Type B pancreatic cell (in vitro differentiated cells): ENCODE measurements at regions not wholly inside any gene's neighbourhood (a gene's known extent, or its start where the extent isn't known, plus 50 kb on each side); places are given as distances from the start of the nearest gene placed in this dataset.

Experiments used
- DNase-seq: peaks from one replicate; pipeline ENCODE4 v3.0.0; 2021; ENCODE audit warnings: mixed read lengths; ENCODE audit not compliant: unreplicated experiment; ENCODE audit errors: extremely low spot score
- H3K27ac Mint-ChIP-seq: 2 replicates; pipeline ENCODE4 v1.8.0; 2021; ENCODE audit warnings: mild to moderate bottlenecking, mixed read lengths
- H3K27me3 Mint-ChIP-seq: 2 replicates; pipeline ENCODE4 v1.8.0; 2021; ENCODE audit warnings: mixed read lengths
- H3K36me3 Mint-ChIP-seq: 2 replicates; pipeline ENCODE4 v1.8.0; 2021; ENCODE audit warnings: mixed read lengths
- H3K4me1 Mint-ChIP-seq: one replicate; pipeline ENCODE4 v1.8.0; 2021; ENCODE audit warnings: mixed read lengths; ENCODE audit not compliant: unreplicated experiment
- H3K4me3 Mint-ChIP-seq: 2 replicates; pipeline ENCODE4 v1.8.0; 2021; ENCODE audit warnings: mild to moderate bottlenecking, mixed read lengths
- H3K9me3 Mint-ChIP-seq: 2 replicates; pipeline ENCODE4 v1.8.0; 2021; ENCODE audit warnings: mixed read lengths
- TF ChIP-seq, protein P1 (sequence below): fragments of 200-600 bp; sonication (generic); conservative IDR thresholded peaks from 2 replicates; pipeline ENCODE4 v1.5.0; 2021; ENCODE audit warnings: antibody characterized with exemption, mild to moderate bottlenecking

DNA sequence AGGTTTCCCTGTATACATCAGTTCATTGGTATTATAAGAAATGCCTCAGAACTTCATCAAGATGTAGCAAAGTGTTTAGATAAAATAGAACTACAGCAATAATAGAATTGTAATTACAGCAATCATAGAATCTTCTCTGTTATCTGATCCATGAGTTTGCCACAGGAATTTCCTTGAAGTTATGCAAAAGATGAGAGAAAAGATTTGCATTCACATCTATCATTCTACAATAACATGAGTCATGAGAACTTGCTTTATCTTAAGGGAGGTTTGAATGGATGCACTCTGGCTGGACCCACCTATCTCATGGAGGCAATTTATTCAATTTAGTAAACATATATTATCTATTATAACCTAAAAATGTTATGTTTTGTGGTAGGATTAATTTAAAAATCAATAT lies 329.8 kb upstream of the EPHA7 start:
- Mint-ChIP-seq H3K27ac (no peak overlapping the region), H3K4me3 (no peak overlapping the region), H3K4me1 (no peaks in the 10 kb centered on the region), H3K27me3 (no peaks in the 10 kb centered on the region), H3K36me3 (no peaks in the 10 kb centered on the region), H3K9me3 (peaks cover 2% of the 10 kb centered on the region)
- TF ChIP-seq, protein P1, sequence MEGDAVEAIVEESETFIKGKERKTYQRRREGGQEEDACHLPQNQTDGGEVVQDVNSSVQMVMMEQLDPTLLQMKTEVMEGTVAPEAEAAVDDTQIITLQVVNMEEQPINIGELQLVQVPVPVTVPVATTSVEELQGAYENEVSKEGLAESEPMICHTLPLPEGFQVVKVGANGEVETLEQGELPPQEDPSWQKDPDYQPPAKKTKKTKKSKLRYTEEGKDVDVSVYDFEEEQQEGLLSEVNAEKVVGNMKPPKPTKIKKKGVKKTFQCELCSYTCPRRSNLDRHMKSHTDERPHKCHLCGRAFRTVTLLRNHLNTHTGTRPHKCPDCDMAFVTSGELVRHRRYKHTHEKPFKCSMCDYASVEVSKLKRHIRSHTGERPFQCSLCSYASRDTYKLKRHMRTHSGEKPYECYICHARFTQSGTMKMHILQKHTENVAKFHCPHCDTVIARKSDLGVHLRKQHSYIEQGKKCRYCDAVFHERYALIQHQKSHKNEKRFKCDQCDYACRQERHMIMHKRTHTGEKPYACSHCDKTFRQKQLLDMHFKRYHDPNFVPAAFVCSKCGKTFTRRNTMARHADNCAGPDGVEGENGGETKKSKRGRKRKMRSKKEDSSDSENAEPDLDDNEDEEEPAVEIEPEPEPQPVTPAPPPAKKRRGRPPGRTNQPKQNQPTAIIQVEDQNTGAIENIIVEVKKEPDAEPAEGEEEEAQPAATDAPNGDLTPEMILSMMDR, result no peak
- DNase-seq, result no peak

DNA sequence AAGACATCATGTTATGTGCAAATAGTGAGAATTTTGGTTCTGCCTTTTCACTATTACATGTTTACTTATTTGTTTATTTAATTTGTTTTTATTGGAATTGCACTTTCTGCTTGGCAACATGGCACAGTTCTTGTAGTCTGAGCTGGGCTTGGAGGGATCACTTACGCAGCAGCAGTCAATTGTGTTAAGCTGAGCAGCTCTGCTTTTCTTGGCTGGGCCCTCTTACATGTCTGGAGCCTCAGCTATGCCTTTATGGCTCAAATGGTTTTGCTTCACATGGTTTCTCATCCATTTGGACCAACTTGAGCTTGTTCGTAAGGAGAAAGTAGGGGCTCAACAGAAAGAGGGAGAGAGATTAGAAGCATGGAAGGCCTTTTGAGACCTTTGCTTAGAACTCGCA lies 327.5 kb upstream of the EPHA7 start:
- Mint-ChIP-seq H3K27ac (no peak overlapping the region), H3K4me1 (no peaks in the 10 kb centered on the region), H3K36me3 (no peaks in the 10 kb centered on the region), H3K27me3 (no peaks in the 10 kb centered on the region), H3K9me3 (peaks cover 5% of the 10 kb centered on the region), H3K4me3 (no peak overlapping the region)
- no peak for DNase-seq
- TF ChIP-seq, protein P1, result no peak

- H3K4me3 Mint-ChIP-seq, result no peak overlapping the region
- no peaks in the 10 kb centered on the region for H3K4me1 Mint-ChIP-seq
- no peaks in the 10 kb centered on the region for H3K36me3 Mint-ChIP-seq
- no peaks in the 10 kb centered on the region for H3K27me3 Mint-ChIP-seq
- TF ChIP-seq, protein P1, result no peak
- no peak overlapping the region for H3K27ac Mint-ChIP-seq
- peaks cover 5% of the 10 kb centered on the region for H3K9me3 Mint-ChIP-seq
- DNase-seq, result no peak
Observed at GRCh38 chr6:93745306-93745705, 325.9 kb upstream of the EPHA7 start.

DNA sequence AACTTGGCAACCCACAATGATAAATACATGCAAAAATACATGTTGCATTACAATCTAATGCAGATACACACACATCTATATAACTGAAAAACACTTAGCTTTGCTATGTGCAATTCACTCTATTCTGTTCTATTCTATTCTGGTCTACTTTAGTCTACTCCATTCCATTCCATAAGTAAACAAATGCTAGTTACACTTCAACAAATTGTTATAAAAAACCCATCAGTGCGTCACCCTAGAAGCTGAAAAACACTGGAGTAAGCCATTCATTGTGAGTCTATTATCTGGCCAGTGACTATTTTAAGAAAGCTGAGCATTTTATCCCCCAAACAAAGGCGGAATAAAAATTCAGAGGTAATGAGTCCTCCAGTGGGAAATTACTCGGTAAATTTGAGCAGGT lies 315.7 kb upstream of the EPHA7 start:
- H3K36me3 Mint-ChIP-seq, result no peaks in the 10 kb centered on the region
- H3K4me1 Mint-ChIP-seq, result peaks cover 12% of the 10 kb centered on the region
- H3K4me3 Mint-ChIP-seq, result no peak overlapping the region
- TF ChIP-seq, protein P1, result no peak
- no peak overlapping the region for H3K27ac Mint-ChIP-seq
- H3K27me3 Mint-ChIP-seq, result no peaks in the 10 kb centered on the region
- no peaks in the 10 kb centered on the region for H3K9me3 Mint-ChIP-seq
- DNase-seq, result no peak

DNA sequence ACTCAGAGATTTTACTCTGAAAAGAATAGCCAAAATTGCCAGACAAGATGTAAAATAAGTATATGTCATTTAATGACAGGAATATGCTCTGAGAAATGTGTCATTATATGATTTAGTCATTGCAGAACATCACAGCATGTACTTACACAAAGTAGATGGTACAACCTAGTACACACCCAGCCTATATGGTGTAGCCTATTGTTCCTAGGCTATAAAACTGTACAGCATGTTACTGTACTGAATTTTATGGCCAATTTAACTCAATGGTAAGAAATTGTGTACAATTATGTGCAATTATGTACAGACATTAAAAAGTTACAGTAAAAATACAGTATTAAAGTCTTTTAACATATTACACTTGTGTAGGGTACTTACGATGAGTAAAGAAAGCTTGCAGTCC lies 311.9 kb upstream of the EPHA7 start:
- H3K4me1 Mint-ChIP-seq, result peaks cover 12% of the 10 kb centered on the region
- H3K9me3 Mint-ChIP-seq, result peaks cover 4% of the 10 kb centered on the region
- DNase-seq, result no peak
- no peaks in the 10 kb centered on the region for H3K27me3 Mint-ChIP-seq
- H3K27ac Mint-ChIP-seq, result no peak overlapping the region
- H3K36me3 Mint-ChIP-seq, result no peaks in the 10 kb centered on the region
- no peak overlapping the region for H3K4me3 Mint-ChIP-seq
- TF ChIP-seq, protein P1, result no peak

DNA sequence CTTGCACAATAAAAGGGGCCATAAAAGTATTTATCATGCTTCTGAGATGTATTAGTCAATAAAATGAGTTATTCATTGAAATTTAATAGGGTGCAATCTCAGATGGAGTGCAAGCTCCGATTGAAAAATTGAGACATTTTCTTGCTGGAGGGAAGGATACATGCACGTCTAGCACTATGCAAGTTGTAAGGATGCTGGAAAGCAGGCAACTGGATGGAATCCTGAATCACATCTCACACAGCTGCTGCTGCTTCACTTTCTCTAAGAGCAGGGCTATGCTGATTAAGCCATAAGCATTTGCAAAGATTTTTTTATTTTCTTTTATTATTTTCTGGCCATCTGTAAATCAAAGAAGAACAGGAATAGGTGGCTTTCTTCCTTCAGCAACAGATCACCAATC lies 308.8 kb upstream of the EPHA7 start:
- Mint-ChIP-seq H3K9me3 (peaks cover 4% of the 10 kb centered on the region), H3K27ac (no peak overlapping the region), H3K27me3 (no peaks in the 10 kb centered on the region), H3K36me3 (no peaks in the 10 kb centered on the region), H3K4me1 (no peaks in the 10 kb centered on the region), H3K4me3 (no peak overlapping the region)
- TF ChIP-seq, protein P1, result no peak
- no peak for DNase-seq
